ENCODE measurements at regions not wholly inside any gene's neighbourhood (a gene's known extent, or its start where the extent isn't known, plus 50 kb on each side); places are given as distances from the start of the nearest gene placed in this dataset.

DNA sequence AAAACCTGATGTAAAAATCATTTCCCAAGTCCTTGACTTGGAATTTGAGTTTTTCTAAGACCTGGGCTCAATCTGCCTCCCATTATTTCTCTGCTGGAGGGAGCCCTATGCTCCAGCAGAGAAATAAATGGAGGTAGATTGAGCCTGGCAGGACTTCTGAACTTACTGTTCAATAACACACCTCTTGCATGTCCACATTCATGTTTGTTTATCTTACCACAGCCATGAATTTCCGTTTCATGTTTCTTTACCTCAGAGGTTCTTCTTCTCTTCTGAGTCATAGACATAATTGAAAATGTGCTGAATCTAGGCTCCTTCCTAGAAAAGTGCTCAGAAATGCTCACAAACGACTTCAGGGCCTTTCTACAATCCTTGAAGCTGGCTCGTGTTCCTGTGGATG, 170.8 kb downstream of the PMAIP1 start (continued):
- no peak for TF ChIP-seq ZNF274 (IDR thresholded peaks at IDR 0.05; ENCODE audit: borderline replicate concordance, extremely low read depth, low read length)
- TF ChIP-seq SP1 (IDR thresholded peaks at IDR 0.05; ENCODE audit: low read depth, low read length) = no peak
- no peak for TF ChIP-seq BACH1 (IDR thresholded peaks at IDR 0.05; ENCODE audit: low read length)
- TF ChIP-seq SIN3A (conservative IDR thresholded peaks at IDR 0.05 in 1 of 2, IDR thresholded peaks at IDR 0.05 in 1 of 2; ENCODE audit: low read depth in 1 of 2, low read length in 2 of 2) = no peak
- no peak for TF ChIP-seq EGR1 (IDR thresholded peaks at IDR 0.05; ENCODE audit: borderline replicate concordance, low read depth, low read length)

Measured in H1 (cell line).